ENCODE measurements at regions not wholly inside any gene's neighbourhood (a gene's known extent, or its start where the extent isn't known, plus 50 kb on each side); places are given as distances from the start of the nearest gene placed in this dataset.
"Not testable (repeated sequence)": the region's sequence is repeated elsewhere in the genome, so short reads cannot be mapped to it uniquely, and the experiment has no call there.

DNA sequence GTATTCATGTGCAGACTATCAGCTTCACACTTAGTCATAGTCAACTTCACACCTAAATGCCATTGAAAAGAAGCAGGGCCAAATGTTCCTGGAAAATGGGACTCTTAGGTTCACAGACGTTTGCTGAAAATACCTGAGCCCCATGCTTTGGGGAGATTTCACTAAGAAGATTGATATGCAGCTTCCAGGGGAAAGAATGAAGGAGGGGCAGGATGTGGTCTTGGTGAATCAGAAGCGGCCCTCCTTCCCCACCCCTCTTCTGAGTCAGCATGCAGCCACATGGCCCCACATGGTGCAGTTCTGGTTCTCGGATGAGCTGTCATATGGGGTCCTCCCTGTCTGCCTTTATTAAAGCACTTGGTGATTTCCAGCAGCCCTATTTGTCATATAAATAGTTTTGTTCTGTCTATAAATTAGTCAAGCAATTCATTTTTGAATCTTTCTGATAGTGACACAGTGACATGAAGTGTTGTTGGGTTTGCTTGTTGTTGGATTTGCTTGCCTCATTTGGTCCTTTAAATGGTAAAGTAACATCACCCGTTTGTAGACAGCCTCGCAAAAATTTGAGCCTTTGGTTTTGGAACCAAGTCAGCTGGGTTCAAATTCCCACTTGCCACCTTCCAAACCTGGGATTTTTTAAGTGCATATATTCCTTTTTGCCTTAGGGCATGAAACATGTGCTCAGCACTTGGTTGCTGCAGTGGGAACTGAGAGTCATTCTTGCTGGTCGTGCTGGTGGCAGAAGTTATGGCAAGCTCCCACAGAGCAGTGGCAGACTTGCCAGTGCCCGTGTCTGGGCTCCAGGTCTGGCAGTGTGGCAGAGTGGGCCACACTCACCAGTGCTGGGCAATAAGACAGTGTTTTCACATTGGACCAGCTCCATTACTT, 68.1 kb upstream of the CDK6 start:
- Histone ChIP-seq H3K9ac (ENCODE audit: low read depth, low read length, poor library complexity, severe bottlenecking) (no peak overlapping the region), H3F3A (ENCODE audit: low read depth) (no peaks in the 10 kb centered on the region), H3K27me3 (ENCODE audit: insufficient read depth, low read length, poor library complexity, severe bottlenecking) (no peaks in the 10 kb centered on the region), H4K20me1 (ENCODE audit: insufficient read depth, low read length, poor library complexity, severe bottlenecking) (no peaks in the 10 kb centered on the region), H3K9me2 (replicated peaks; ENCODE audit: low read depth, low read length) (no peaks in the 10 kb centered on the region), H3K4me3 (ENCODE audit: low read length, poor library complexity, severe bottlenecking) (no peak overlapping the region), H3K36me3 (ENCODE audit: insufficient read depth, low read length) (no peaks in the 10 kb centered on the region), H2AFZ (ENCODE audit: low read length) (no peak overlapping the region), H3K79me2 (ENCODE audit: insufficient read depth, low read length) (0 out of 2 replicates have a peak, but pooled peaks cover 3% of the 10 kb centered on the region), H3K4me1 (ENCODE audit: insufficient read depth, low read length, poor library complexity, severe bottlenecking) (peaks cover 10% of the 10 kb centered on the region), H3K4me2 (ENCODE audit: low read depth, low read length, poor library complexity, severe bottlenecking) (peak overlapping the region; percentile 23), H3K9me3 (ENCODE audit: insufficient read depth, low read depth, low read length) (no peaks in the 10 kb centered on the region)
- no peak for TF ChIP-seq EZH2phosphoT487 (IDR thresholded peaks at IDR 0.05; ENCODE audit: borderline replicate concordance)
- TF ChIP-seq, protein P1, sequence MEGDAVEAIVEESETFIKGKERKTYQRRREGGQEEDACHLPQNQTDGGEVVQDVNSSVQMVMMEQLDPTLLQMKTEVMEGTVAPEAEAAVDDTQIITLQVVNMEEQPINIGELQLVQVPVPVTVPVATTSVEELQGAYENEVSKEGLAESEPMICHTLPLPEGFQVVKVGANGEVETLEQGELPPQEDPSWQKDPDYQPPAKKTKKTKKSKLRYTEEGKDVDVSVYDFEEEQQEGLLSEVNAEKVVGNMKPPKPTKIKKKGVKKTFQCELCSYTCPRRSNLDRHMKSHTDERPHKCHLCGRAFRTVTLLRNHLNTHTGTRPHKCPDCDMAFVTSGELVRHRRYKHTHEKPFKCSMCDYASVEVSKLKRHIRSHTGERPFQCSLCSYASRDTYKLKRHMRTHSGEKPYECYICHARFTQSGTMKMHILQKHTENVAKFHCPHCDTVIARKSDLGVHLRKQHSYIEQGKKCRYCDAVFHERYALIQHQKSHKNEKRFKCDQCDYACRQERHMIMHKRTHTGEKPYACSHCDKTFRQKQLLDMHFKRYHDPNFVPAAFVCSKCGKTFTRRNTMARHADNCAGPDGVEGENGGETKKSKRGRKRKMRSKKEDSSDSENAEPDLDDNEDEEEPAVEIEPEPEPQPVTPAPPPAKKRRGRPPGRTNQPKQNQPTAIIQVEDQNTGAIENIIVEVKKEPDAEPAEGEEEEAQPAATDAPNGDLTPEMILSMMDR (conservative IDR thresholded peaks at IDR 0.05; ENCODE audit: low read length), result no peak

DNA sequence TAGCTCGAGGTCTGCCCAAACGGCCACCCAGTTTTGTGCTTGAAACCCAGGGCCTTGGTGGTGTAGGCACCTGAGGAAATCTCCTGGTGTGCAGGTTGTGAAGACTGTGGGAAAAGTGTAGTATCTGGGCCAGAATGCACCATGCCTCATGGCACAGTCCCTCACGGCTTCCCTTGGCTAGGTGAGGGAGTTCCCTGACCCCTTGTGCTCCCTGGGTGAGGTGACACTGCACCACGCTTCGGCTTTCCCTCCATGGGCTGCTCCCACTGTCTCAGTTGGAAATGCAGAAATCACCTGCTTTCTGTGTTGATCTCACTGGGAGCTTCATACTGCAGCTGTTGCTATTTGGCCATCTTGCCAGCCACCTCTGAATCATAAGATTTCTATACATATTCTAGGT, 62.4 kb upstream of the CDK6 start:
- no peaks in the 10 kb centered on the region for H4K20me1 ChIP-seq (ENCODE audit: insufficient read depth, low read length, poor library complexity, severe bottlenecking)
- peaks cover 3% of the 10 kb centered on the region for H3K4me1 ChIP-seq (ENCODE audit: insufficient read depth, low read length, poor library complexity, severe bottlenecking)
- no peaks in the 10 kb centered on the region for H3K27me3 ChIP-seq (ENCODE audit: insufficient read depth, low read length, poor library complexity, severe bottlenecking)
- no peak overlapping the region for H3K4me3 ChIP-seq (ENCODE audit: low read length, poor library complexity, severe bottlenecking)
- H3K9ac ChIP-seq (ENCODE audit: low read depth, low read length, poor library complexity, severe bottlenecking), result no peak overlapping the region
- H3K79me2 ChIP-seq (ENCODE audit: insufficient read depth, low read length), result 0 out of 2 replicates have a peak, but pooled peaks cover 3% of the 10 kb centered on the region
- no peaks in the 10 kb centered on the region for H3K36me3 ChIP-seq (ENCODE audit: insufficient read depth, low read length)
- no peak overlapping the region for H2AFZ ChIP-seq (ENCODE audit: low read length)
- no peaks in the 10 kb centered on the region for H3K9me3 ChIP-seq (ENCODE audit: insufficient read depth, low read depth, low read length)
- TF ChIP-seq, protein P1 (conservative IDR thresholded peaks at IDR 0.05; ENCODE audit: low read length), result no peak
- TF ChIP-seq EZH2phosphoT487 (IDR thresholded peaks at IDR 0.05; ENCODE audit: borderline replicate concordance), result no peak
- no peaks in the 10 kb centered on the region for H3F3A ChIP-seq (ENCODE audit: low read depth)
- H3K4me2 ChIP-seq (ENCODE audit: low read depth, low read length, poor library complexity, severe bottlenecking), result no peak overlapping the region
- H3K9me2 ChIP-seq (replicated peaks; ENCODE audit: low read depth, low read length), result no peaks in the 10 kb centered on the region

DNA sequence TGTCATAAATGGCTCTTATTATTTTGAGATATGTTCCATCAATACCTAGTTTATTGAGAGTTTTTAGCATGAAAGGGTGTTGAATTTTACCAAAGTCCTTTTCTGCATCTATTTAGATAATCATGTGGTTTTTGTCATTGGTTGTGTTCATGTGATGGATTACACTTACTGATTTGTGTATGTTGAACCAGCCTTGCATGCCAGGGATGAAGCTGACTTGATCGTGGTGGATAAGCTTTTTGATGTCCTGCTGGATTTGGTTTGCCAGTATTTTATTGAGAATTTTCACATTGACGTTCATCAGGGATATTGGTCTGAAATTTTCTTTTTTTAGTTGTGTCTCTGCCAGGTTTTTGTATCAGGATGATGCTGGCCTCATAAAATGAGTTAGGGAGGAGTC, 58.5 kb upstream of the CDK6 start:
- H3F3A ChIP-seq (ENCODE audit: low read depth); H3K4me3 ChIP-seq (ENCODE audit: low read length, poor library complexity, severe bottlenecking); H3K79me2 ChIP-seq (ENCODE audit: insufficient read depth, low read length); H3K4me2 ChIP-seq (ENCODE audit: low read depth, low read length, poor library complexity, severe bottlenecking); H2AFZ ChIP-seq (ENCODE audit: low read length); H3K27me3 ChIP-seq (ENCODE audit: insufficient read depth, low read length, poor library complexity, severe bottlenecking); H4K20me1 ChIP-seq (ENCODE audit: insufficient read depth, low read length, poor library complexity, severe bottlenecking); H3K4me1 ChIP-seq (ENCODE audit: insufficient read depth, low read length, poor library complexity, severe bottlenecking); H3K36me3 ChIP-seq (ENCODE audit: insufficient read depth, low read length); H3K9me2 ChIP-seq (replicated peaks; ENCODE audit: low read depth, low read length); H3K9ac ChIP-seq (ENCODE audit: low read depth, low read length, poor library complexity, severe bottlenecking); H3K9me3 ChIP-seq (ENCODE audit: insufficient read depth, low read depth, low read length): not testable (repeated sequence)

DNA sequence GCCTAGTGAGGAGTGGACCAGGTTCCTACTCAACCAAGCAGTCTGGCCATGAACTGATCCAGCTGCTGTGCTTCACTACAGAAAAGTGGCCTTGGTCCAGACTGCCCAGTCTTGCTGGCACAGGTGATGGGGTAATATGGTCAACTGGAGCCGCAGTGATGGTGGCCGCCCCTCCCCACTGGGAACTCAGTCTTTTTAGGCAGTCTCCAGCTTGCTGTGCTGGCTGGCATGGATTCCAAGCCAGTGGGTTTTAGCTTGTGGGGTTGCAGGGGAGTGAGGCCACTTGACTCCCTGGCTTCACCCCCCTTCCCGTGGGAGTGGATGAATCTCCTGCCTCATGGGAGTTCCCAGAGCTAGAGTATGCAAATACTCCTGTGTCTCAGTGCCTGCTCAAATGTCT, 52.7 kb upstream of the CDK6 start:
- no peaks in the 10 kb centered on the region for H4K20me1 ChIP-seq (ENCODE audit: insufficient read depth, low read length, poor library complexity, severe bottlenecking)
- H3K4me2 ChIP-seq (ENCODE audit: low read depth, low read length, poor library complexity, severe bottlenecking), result no peak overlapping the region
- TF ChIP-seq, protein P1 (conservative IDR thresholded peaks at IDR 0.05; ENCODE audit: low read length), result no peak
- TF ChIP-seq EZH2phosphoT487 (IDR thresholded peaks at IDR 0.05; ENCODE audit: borderline replicate concordance), result no peak
- H3K4me1 ChIP-seq (ENCODE audit: insufficient read depth, low read length, poor library complexity, severe bottlenecking), result no peaks in the 10 kb centered on the region
- H3K9me3 ChIP-seq (ENCODE audit: insufficient read depth, low read depth, low read length), result no peaks in the 10 kb centered on the region; the same call in 1 of the 2 replicates
- H3K4me3 ChIP-seq (ENCODE audit: low read length, poor library complexity, severe bottlenecking), result no peak overlapping the region
- H2AFZ ChIP-seq (ENCODE audit: low read length), result no peak overlapping the region
- no peak overlapping the region for H3K9ac ChIP-seq (ENCODE audit: low read depth, low read length, poor library complexity, severe bottlenecking)
- H3K79me2 ChIP-seq (ENCODE audit: insufficient read depth, low read length), result no peaks in the 10 kb centered on the region
- no peaks in the 10 kb centered on the region for H3K27me3 ChIP-seq (ENCODE audit: insufficient read depth, low read length, poor library complexity, severe bottlenecking)
- H3K9me2 ChIP-seq (replicated peaks; ENCODE audit: low read depth, low read length), result no peaks in the 10 kb centered on the region
- no peaks in the 10 kb centered on the region for H3F3A ChIP-seq (ENCODE audit: low read depth)
- no peaks in the 10 kb centered on the region for H3K36me3 ChIP-seq (ENCODE audit: insufficient read depth, low read length)

All from Loucy (cell line).